ENCODE measurements at regions not wholly inside any gene's neighbourhood (a gene's known extent, or its start where the extent isn't known, plus 50 kb on each side); places are given as distances from the start of the nearest gene placed in this dataset.

DNA sequence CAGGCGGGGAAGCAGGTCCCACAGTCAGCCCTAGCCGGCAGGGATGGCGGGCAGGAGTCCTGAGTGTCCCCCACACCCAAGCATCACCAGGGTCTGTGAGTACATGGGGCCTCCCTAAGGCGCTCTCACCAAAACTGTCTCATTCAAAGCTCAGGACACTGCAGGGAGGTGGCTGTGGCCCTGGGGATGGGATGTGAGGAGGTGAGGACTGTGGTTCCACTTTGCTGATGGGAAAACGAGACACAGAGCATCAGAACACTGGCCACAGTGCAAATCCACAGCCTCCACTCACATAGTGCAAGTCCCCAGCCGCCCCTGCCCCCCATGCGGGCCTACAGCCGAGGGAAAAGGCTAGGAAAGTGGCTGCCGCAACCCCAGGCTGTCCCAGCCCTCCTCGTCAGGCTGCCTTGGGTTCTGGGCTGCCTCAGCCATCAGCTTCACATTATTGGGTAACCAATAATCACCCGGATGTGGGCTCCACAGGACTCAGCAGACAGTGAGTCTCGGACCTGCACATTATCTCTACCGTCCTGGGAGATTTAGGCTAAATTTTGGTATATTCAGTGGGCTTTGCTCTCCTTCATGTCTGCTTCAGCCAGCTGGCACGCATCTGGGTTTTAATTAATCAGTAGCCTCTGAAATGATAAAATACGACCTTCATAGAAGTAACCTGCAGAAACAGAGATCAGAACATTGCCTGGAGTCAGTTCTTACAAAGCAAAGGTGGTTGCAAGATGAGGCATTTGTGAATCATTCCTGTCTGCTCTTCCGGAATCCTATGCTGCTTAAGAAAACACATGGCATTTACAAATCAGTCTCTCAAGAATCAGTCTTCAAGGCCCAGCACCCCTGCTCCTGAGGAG, 77.0 kb downstream of the SOX1 start:
- H3K36me3 ChIP-seq (ENCODE audit: control insufficient read depth in 1 of 2, insufficient read depth in 2 of 2, low read length in 2 of 2) = no peaks in the 10 kb centered on the region
- RAD21 ChIA-PET (ENCODE audit: low non-redundant PET in 1 of 2, low total read pairs in 2 of 2, uncharacterized antibody in 2 of 2, unreplicated experiment in 2 of 2) = no interaction called here
- no peaks in the 10 kb centered on the region for H3K79me2 ChIP-seq (ENCODE audit: insufficient read depth, low read length)
- POLR2A ChIA-PET = no interaction called here
- ATAC-seq = no peak
- BruUV-seq (replicated peaks) = no TSS peak
- intact Hi-C loops (cut with micrococcal nuclease) = no loop called here
- no peak overlapping the region for H3K4me2 ChIP-seq (ENCODE audit: low read length)
- CTCF ChIA-PET = no interaction called here
- H2AFZ ChIP-seq (ENCODE audit: low read depth, low read length, poor library complexity, severe bottlenecking) = no peak overlapping the region
- no peak for TF ChIP-seq CEBPB (IDR thresholded peaks at IDR 0.05; ENCODE audit: low read depth)
- no peak for TF ChIP-seq EZH2phosphoT487 (IDR thresholded peaks at IDR 0.05; ENCODE audit: borderline replicate concordance)
- no peak for TF ChIP-seq EZH2 (IDR thresholded peaks at IDR 0.05)
- TF ChIP-seq, protein P1, sequence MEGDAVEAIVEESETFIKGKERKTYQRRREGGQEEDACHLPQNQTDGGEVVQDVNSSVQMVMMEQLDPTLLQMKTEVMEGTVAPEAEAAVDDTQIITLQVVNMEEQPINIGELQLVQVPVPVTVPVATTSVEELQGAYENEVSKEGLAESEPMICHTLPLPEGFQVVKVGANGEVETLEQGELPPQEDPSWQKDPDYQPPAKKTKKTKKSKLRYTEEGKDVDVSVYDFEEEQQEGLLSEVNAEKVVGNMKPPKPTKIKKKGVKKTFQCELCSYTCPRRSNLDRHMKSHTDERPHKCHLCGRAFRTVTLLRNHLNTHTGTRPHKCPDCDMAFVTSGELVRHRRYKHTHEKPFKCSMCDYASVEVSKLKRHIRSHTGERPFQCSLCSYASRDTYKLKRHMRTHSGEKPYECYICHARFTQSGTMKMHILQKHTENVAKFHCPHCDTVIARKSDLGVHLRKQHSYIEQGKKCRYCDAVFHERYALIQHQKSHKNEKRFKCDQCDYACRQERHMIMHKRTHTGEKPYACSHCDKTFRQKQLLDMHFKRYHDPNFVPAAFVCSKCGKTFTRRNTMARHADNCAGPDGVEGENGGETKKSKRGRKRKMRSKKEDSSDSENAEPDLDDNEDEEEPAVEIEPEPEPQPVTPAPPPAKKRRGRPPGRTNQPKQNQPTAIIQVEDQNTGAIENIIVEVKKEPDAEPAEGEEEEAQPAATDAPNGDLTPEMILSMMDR (IDR thresholded peaks at IDR 0.05 in 2 of 3, conservative IDR thresholded peaks at IDR 0.05 in 1 of 3; ENCODE audit: borderline replicate concordance in 1 of 3, insufficient read depth in 1 of 3, low read depth in 2 of 3, low read length in 2 of 3) = no peak
- no peak for TF ChIP-seq YY1 (IDR thresholded peaks at IDR 0.05; ENCODE audit: extremely low read depth, insufficient replicate concordance, low read depth, low read length)
- TF ChIP-seq, protein P2, sequence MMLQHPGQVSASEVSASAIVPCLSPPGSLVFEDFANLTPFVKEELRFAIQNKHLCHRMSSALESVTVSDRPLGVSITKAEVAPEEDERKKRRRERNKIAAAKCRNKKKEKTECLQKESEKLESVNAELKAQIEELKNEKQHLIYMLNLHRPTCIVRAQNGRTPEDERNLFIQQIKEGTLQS (IDR thresholded peaks at IDR 0.05) = no peak
- no peak overlapping the region for H3K9ac ChIP-seq (ENCODE audit: low read length)
- no peak for DNase-seq (ENCODE audit: low read depth, low spot score)
- no peak overlapping the region for H3K4me3 ChIP-seq (replicated peaks in 1 of 2; ENCODE audit: low read depth in 1 of 2, low read length in 2 of 2)
- no peaks in the 10 kb centered on the region for H4K20me1 ChIP-seq (ENCODE audit: insufficient read depth)
- no peaks in the 10 kb centered on the region for H3K9me3 ChIP-seq (ENCODE audit: control insufficient read depth in 1 of 2, insufficient read depth in 1 of 2, low read depth in 1 of 2, low read length in 2 of 2)
- no peaks in the 10 kb centered on the region for H3K9me2 ChIP-seq (ENCODE audit: insufficient read depth)
- H3K27ac ChIP-seq (ENCODE audit: low read depth, low read length) = no peak overlapping the region
- H3K4me1 ChIP-seq (ENCODE audit: control insufficient read depth in 1 of 2, insufficient read depth in 2 of 2, low read length in 2 of 2) = no peaks in the 10 kb centered on the region
- H3K27me3 ChIP-seq (ENCODE audit: insufficient read depth, low read length) = peaks cover 15% of the 10 kb centered on the region
